ENCODE measurements at regions not wholly inside any gene's neighbourhood (a gene's known extent, or its start where the extent isn't known, plus 50 kb on each side); places are given as distances from the start of the nearest gene placed in this dataset.
"Not testable (repeated sequence)": the region's sequence is repeated elsewhere in the genome, so short reads cannot be mapped to it uniquely, and the experiment has no call there.

DNA sequence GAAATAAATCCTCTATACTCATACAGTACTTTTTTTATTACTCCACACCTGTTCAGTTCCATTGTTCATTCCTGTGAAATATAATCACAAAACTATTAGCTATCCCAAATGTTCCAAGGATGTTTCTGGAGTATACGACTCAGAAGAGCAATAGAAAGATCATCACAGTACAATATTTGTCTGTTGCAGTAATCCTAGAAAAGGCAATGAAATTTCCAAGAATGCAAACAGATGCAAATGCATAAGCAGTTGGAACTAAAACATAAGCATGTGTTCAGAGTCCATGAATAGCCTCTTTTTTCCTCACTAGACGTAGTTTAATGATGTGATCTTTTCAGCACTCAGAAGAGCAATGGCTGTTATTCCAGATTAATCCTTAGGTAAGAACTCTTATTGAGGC lies 55.2 kb downstream of the RTL3 start:
- intact Hi-C loops (cut with micrococcal nuclease) = no loop called here

DNA sequence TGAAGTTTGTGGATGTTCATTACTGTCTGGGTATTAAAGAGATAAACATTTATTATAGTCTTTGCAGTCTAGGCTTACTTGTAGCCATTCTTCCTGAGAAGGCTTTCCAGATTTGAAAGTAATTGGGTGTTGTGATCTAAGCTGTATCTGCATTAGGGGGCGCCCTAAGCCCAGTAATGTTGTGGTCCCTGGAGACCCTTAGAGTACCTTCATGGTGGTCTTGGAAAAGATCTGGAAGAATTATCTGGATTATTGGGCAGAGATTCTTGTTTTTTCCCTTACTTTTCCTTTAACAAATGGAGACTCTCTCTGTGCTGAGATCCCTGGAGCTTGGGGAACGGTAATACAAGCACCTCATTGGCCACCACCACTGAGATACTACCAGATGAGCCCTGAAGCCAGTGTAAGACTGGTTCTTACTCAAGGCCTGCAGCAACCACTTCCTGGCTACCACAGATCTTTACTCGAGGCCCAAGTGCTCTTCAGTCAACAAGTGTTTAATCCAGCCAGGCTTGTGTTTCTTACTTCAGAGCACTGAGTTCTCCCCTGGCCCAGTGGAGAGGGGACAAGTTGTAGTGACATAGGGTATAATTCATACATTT lies 63.1 kb downstream of the RTL3 start:
- intact Hi-C loops (cut with micrococcal nuclease) = no loop called here

DNA sequence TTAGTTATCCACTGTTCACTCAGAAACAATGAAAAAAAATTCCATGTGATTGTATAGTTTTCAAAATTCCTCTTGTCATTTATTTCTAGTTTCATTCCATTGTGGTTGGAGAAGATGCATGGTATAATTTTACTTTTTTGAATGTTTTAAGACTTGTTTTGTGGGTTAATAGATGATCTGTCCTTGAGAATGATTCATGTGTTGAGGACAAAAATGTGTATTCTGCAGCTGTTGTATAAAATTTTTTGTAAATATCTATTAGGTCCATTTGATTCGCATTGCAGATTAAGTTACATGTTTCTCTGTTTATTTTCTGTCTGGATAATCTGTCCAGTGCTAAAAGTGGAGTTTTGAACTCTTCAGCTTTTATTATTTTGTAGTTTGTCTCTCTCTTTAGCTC lies 65.4 kb downstream of the RTL3 start:
- intact Hi-C loops (cut with micrococcal nuclease) = no loop called here

DNA sequence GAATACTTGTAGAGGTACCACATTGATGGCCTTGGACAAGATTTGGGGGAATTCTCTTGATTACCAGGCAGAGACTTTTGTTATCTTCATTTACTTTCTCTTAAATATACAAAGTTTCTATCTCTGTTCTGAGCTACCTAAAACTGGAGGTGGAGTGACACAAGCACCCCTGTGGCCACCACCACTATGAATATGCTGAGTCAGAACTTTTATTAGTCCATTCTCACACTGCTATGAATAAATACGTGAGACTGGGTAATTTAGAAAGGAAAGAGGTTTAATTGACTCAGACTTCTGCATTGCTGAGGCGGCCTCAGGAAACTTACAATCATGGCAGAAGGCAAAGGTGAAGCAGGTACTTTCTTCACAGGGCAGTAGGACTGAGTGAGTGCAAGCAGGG lies 67.1 kb downstream of the RTL3 start:
- intact Hi-C loops (cut with micrococcal nuclease) = no loop called here

DNA sequence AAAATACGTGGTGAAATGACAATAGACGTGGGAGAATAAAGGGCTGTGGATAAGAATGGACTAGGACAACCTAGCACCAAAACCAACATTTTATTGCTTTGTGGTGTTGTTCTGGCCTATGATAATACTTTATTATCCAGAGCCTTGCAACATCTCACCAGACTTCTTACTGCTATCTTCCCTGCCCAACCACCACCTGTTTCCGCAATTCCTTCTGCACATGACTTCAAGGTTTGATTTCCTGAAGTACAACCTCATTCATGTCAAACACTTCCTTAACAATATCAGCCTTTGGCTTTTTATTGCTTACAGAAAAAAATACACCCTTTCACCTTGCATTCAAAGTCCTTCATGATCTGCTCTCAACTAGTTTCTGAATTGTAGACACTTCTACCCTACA lies 84.8 kb downstream of the RTL3 start:
- intact Hi-C loops (cut with micrococcal nuclease) = no loop called here

DNA sequence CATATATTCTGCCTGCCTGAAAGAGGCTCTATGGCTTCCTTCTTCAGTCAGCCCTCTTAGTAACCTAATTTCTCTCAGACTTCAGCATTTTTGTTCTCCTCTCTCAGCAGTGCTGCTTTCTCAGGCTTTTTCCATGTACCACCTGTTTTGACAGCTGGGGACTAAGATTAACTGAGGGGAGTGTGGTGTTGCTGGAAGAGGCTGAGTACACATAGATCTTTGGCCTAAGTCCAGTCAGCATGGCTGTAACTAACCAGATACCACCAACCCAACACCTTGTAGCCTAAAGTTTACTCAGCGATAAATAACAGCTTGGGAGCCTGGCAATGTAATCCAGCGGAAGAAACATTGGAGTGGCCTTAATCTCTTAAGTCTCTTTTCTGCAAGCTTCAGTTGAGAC lies 85.5 kb downstream of the RTL3 start:
- intact Hi-C loops (cut with micrococcal nuclease) = no loop called here

DNA sequence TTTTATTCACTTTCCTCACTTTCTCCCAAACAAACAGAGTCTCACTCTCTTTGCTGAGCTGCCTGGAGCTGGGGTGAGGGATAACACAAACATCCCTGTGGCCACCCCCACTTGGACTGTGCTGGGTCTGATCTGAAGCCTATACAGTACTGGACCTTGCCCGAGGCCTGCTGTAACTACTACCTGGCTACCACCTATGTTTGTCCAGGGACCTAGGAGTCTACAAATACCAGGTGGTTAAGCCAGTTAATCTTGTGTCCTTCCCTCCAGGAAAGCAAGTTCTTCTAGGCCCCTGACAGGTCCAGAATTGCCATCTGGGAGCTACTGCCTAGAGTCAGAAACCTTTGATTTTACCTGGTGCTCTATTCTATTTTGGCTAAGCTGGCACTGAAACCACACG lies 87.3 kb downstream of the RTL3 start:
- intact Hi-C loops (cut with micrococcal nuclease) = no loop called here

DNA sequence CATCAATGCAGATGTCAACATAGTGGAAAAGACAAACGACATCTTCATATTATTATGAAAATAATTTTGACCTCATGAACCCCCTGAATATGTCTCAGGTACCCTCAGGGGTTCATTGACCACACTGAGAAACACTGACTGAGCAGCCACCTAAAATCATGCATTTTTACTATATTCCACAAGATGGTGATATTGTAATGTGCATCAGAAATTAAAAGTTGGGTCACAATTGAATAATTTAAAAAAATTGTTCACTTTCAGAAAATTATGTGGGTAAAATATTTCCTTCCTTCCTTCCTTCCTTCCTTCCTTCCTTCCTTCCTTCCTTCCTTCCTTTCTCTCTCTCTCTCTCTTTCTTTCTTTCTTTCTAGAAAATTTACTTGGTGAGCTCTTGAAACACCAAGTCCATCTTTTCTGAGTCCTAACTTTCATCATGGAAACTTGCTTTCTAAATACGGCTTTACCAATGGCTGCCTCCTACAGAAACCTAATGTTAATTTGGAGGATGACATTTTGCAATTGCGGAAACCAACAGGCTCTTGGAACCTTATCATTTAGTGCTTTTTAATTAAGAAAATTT lies 103.6 kb downstream of the RTL3 start:
- intact Hi-C loops (cut with micrococcal nuclease) = loop anchor here (1.0 to 5.0 kb wide), 5 partner anchors 152 to 857 kb away; no protein-coding TSS in a partner anchor

DNA sequence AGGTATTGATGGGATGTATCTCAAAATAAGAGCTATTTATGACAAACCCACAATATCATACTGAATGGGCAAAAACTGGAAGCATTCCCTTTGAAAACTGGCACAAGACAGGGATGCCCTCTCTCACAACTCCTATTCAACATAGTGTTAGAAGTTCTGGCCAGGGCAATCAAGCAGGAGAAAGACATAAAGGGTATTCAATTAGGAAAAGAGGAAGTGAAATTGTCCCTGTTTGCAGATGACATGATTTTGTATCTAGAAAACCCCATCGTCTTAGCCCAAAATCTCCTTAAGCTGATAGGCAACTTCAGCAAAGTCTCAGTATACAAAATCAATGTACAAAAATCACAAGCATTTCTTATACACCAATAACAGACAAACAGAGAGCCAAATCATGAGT lies 106.5 kb downstream of the RTL3 start:
- intact Hi-C loops (cut with micrococcal nuclease) = not testable (repeated sequence)

DNA sequence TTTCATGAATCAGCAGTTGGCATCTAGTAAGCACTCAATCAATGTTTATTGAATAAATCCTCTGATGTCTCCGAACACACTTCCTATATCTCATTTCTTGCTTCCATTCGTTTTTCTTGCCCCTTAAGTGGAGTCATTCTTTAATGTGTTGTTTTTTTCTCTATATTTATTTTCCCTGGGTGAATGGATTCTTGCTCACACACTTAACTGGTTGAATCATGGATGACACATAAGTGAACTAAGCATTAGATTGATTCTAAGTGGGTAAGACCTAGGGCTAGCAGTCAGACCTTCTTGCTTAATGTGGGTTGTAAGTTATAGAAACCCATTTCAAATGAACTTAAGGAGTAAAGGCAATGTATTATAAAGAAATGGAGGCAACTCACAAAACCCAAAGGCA lies 111.1 kb downstream of the RTL3 start:
- intact Hi-C loops (cut with micrococcal nuclease) = no loop called here

DNA sequence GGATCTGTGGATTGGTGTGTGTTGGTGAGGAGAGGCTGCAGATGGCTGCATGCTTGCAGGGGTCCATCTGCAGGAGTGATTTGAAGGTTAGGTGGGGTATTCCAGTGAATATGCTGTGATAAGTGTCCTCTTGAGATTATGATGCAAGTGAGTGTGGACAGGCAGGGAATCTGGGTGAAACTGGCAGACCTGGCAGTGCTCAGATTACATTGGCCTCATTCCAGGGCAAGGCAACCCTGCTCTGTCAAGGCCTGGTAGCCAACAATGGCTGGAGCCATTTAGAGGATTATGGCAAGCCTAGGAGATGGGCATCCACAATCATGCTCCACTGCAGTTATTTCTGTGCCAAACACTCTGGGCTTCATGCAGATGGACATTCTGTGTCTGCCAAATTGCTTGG lies 113.9 kb downstream of the RTL3 start:
- intact Hi-C loops (cut with micrococcal nuclease) = no loop called here

DNA sequence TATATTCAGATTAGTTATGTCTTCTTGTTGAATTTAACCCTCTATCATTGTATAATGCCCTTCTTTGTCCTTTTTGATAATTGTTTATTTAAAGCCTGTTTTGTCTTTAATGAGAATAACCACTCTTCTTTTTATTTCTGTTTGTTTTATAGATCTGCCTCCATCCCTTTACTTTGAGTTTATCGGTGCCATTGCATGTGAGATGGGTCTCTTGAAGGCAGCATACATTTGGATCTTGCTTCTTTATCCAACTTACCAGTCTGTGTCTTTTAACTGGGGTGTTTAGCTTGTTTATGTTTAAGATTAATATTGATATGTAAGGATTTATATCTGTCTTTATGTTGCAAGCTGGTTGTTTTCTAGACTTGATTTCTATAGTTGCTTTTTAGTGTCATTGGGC lies 115.8 kb downstream of the RTL3 start:
- intact Hi-C loops (cut with micrococcal nuclease) = no loop called here

DNA sequence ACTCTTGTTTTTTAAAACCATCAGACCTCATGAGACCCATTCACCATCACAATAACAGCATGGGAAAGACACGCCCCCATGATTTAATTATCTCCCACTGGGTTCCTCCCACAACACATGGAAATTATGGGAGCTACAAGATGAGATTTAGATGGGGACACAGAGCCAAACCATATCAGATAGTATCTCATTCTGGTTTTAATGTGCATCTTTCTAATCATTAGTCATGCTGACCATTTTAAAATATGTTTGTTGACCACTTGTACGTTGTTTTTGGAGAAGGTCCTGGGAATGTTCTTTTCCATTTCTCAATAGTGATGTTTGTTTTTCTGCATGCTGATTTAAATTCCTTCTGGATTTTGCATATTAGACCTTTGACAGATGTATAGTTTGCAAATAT lies 119.0 kb downstream of the RTL3 start:
- intact Hi-C loops (cut with micrococcal nuclease) = no loop called here

DNA sequence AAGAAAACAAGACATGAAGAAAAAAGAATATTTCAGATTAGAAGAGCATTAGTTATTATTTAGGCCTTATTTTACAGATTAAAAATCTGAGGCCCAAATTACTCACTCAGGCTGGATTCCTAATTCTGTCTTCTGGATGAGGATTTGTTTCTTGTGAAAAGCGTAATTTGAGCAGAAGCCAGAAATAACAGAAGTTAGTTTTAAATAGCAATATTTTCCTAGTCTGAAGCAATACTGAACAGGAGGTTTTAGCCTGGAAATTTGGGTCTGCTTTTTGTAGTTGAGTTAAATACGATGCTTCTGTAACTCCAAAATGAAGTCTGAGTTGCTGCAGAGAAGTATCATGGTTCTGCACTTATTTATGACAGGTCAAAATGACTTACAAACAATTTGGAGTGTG lies 124.9 kb downstream of the RTL3 start:
- intact Hi-C loops (cut with micrococcal nuclease) = no loop called here

DNA sequence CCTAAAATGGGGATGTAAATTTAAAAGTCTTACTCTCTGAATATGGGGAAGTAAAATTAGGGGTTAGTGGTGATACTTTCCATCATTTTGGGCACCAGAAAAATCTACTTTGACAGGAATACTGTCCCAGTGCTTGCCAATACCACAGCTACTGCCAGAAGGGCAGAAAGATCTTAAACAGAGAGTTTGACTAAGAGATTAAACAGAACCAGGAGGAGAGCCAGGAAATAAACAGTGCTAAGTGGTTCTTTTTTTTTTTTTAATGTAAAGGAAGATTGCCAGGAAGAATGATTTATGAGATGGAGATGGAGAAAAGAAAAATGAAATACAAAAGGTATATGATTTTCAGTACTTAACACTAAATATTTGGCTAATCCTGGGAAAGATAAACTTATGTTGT lies 126.8 kb downstream of the RTL3 start:
- intact Hi-C loops (cut with micrococcal nuclease) = no loop called here

DNA sequence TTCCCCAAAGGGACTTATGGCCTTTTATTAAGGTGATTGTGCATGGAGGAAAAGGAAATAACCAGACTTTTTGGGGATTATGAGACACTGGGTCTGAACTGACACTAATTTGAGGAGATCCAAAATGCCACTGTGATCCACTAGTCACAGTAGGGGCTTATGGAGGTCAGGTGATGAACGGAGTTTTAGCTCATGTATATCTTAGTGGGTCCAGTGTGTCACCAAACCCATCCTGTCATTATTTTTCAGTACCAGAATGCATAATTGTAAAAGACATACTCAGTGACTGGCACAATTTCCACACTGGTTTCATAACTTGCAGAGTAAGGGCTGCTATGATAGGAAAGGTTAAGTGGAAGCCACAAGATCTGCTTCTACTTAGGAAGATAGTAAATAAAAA lies 131.3 kb downstream of the RTL3 start:
- intact Hi-C loops (cut with micrococcal nuclease) = no loop called here

DNA sequence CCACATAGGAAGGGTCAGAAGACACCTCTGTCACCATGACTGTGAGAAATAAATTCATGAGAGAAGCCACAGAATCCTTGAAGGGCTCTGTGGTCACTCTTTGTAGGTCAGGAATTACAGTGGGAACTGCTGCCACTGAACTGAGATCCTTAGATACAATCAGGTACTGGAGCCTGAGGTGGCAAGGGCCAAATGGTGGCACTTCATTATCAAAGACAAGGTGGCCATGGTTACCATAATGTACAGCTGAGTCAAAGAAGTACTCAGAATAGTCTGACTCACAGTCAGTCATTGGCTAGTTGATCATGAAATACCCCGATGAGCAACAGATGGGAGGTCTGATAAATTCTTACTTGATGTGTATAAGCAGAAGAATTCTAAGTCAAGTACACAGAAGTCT lies 131.9 kb downstream of the RTL3 start:
- intact Hi-C loops (cut with micrococcal nuclease) = no loop called here

DNA sequence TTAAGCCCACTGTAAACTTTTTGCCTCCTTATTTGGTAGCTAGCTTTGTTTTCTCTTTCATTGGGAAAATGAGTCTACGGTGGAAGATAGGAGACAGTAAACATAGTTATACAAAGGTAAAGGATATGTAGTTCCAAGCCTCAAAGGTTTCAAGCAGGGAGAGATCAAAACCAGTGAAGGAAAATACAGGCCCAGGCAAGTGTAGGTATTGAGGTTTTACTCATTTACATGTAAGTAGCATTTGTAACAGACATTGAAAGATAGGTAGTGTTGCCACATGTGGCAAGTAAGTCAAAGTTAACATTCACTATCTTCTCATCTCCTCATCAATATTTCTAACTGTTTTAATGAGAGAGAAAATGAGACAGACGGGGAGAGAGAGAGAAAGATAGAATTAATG lies 136.5 kb downstream of the RTL3 start:
- intact Hi-C loops (cut with micrococcal nuclease) = no loop called here

DNA sequence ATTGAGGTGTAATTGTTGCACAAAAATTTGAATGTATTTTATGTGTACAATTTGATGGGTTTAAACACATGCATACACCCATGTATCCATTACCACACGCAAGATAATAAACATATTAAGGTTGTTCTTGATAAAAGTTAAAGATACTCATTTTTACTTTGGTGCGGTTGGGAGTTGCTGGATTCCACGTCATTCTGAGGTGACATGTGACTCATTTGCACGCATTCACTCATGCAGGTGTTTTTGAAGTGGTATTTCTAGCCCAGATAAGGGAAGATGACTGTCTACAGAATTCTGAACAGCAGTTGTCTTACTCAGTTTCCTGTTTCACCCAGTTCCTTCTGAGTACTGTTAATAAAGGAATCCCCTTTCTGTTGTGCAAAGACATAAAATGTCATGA lies 142.0 kb downstream of the RTL3 start:
- intact Hi-C loops (cut with micrococcal nuclease) = loop anchor here (1.0 to 10.0 kb wide), 11 partner anchors 24 to 742 kb away; partner anchors contain the start of genes ATRX, GPR174, P2RY10 and PGK1

DNA sequence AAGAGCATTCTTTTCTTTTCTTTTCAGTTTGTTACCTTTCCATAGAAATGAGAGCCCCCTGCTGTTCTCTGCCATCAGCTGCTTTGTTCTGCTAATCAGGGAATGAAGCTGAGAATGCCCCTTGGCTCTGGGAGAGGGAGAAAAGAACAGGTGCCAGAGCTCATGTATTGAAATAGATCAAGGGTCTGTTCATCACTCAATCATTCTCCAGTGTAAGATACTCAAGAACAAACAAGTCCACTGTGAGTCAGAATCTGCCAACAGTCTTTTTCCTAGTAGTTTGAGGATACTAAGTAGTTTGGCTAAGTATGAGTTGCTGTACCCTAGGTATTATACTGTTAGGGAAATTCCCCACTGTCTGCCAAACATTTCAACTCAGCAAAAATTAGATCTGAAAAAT lies 144.3 kb downstream of the RTL3 start:
- intact Hi-C loops (cut with micrococcal nuclease) = loop anchor here (5.0 to 10.0 kb wide), 7 partner anchors 138 to 728 kb away; partner anchors contain the start of genes ATRX, GPR174, P2RY10 and PGK1

DNA sequence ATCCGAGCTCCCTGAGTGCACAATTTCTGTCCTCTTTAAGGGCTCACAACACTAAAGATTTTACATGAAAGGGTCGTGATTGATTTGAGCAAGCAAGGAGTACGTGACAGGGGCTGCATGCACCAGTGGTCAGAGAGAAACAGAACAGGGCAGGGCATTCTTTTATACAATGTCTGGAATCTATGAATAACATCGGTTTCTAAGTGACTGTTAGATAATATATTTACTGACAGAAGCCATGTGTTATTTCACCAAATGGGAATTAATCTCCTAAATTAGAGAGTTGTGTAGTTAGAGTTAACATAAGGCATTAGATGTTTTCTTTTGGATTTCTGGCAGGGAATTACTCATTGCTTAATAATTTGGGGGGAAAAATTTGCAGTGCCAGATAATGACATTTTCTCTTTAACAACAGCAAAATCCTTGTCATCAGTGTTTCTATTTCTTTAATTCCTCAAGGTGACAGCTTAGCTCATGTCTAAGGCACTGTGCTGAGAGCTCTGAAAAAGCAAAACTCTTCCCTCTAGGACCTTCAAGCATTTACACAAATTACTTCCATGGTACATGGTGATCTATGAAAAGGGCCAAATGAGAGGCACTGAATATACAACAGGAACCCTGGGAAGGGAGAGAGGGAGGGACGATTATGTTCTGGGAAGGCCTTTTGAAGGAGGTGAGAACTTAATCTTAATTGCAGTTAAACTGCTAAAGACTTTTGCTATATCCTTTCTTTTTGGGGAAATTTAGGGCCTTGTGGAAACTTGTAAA lies 145.0 kb downstream of the RTL3 start:
- intact Hi-C loops (cut with micrococcal nuclease) = loop anchor here (10.0 kb wide), 3 partner anchors 379 to 431 kb away; partner anchors contain the start of genes P2RY10, PGK1 and TAF9B

DNA sequence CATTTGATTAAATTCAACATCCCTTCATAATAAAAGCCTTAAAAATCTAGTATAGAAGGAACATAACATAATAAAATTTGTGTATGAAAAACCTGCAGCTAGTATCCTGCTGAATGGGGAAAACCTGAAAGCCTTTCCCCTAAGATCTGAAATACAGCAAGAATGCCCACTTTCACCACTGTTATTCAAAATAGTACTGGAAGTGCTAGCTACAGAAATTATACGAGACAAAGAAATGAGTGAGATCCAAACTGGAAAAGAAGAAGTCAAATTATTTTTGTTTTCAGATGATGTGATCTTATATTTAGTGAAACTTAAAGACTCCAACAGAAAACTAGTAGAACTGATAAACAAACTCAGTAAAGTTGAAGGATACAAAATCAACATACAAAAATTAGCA lies 152.9 kb downstream of the RTL3 start:
- intact Hi-C loops (cut with micrococcal nuclease) = no loop called here

DNA sequence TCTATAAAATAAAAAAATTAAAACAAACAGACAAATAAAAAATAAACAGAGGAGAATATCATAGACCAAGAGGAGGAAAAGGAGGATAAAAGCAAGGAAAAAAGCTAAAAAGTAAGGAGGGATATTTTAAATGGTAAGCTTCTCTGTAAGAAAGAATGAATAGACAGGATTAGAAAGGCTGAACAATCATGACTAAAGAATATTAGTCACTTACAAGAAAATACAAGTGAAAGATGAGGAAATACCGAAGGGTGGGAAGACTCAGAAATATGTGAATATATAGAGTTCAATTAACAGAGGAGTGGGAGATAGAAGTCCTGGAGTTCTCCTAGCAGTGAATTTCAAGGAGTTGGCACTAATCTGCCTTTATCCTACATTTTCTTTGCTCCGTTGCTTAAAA lies 162.6 kb downstream of the RTL3 start:
- intact Hi-C loops (cut with micrococcal nuclease) = no loop called here
